ENCODE measurements at regions not wholly inside any gene's neighbourhood (a gene's known extent, or its start where the extent isn't known, plus 50 kb on each side); places are given as distances from the start of the nearest gene placed in this dataset.

GRCh38 chr11:24145411-24145810, 351.4 kb upstream of the LUZP2 start:
- TF ChIP-seq CTCF (IDR thresholded peaks at IDR 0.05) (no peak), POLR2A (IDR thresholded peaks at IDR 0.05) (no peak)
